DND-41 (cell line): ENCODE measurements at regions not wholly inside any gene's neighbourhood (a gene's known extent, or its start where the extent isn't known, plus 50 kb on each side); places are given as distances from the start of the nearest gene placed in this dataset.

Experiments
- ATAC-seq: fragments of 200-7000 bp; cut with Tn5 transposase; 3 replicates; pipeline ENCODE4 v1.9.1; 2021; ENCODE audit warnings: low read depth; ENCODE audit not compliant: insufficient read depth
- DNase-seq: peaks from one replicate; pipeline ENCODE4 v3.0.0-alpha.2; 2020
- H2AFZ ChIP-seq: 2 replicates; pipeline ENCODE4 v1.6.0; 2012; ENCODE audit warnings: low read depth, low read length
- H3K27ac ChIP-seq: 2 replicates; pipeline ENCODE4 v1.5.1; 2012; ENCODE audit warnings: low read length, inconsistent platforms
- H3K27me3 ChIP-seq: fragments of 200-600 bp; sonication (generic); 2 replicates; pipeline ENCODE4 v1.6.0; 2012; ENCODE audit warnings: low read length, mild to moderate bottlenecking, inconsistent platforms; ENCODE audit not compliant: insufficient read depth, poor library complexity
- H3K36me3 ChIP-seq: 2 replicates; pipeline ENCODE4 v1.5.1; 2012; ENCODE audit warnings: low read length, inconsistent platforms; ENCODE audit not compliant: insufficient read depth
- H3K4me1 ChIP-seq: 2 replicates; pipeline ENCODE4 v1.5.1; 2012; ENCODE audit warnings: mild to moderate bottlenecking, low read length; ENCODE audit not compliant: insufficient read depth
- H3K4me2 ChIP-seq: 2 replicates; pipeline ENCODE4 v1.6.0; 2012; ENCODE audit warnings: mild to moderate bottlenecking, moderate library complexity, low read length, inconsistent platforms; ENCODE audit not compliant: insufficient read depth
- H3K4me3 ChIP-seq, 2 experiments: fragments of 200-600 bp in 1 of 2; shearing (Covaris generic) in 1 of 2; 2 replicates each; pipeline ENCODE4 v1.5.1; 2012 to 2016; ENCODE audit warnings: inconsistent platforms in 2 of 2, low read length in 2 of 2, mild to moderate bottlenecking in 2 of 2, low read depth in 1 of 2, moderate library complexity in 1 of 2
- H3K79me2 ChIP-seq: 2 replicates; pipeline ENCODE4 v1.6.0; 2012; ENCODE audit warnings: low read length, inconsistent platforms; ENCODE audit not compliant: insufficient read depth
- H3K9ac ChIP-seq: 2 replicates; pipeline ENCODE4 v1.6.0; 2012; ENCODE audit warnings: low read depth, mild to moderate bottlenecking, inconsistent platforms, low read length, moderate library complexity
- H3K9me3 ChIP-seq: 2 replicates; pipeline ENCODE4 v1.5.1; 2012; ENCODE audit warnings: low read length, moderate library complexity, mild to moderate bottlenecking, inconsistent platforms; ENCODE audit not compliant: insufficient read depth, severe bottlenecking
- H4K20me1 ChIP-seq: 2 replicates; pipeline ENCODE4 v1.6.0; 2012; ENCODE audit warnings: low read length; ENCODE audit not compliant: insufficient read depth
- EZH2 ChIP-seq: IDR thresholded peaks from 3 replicates; pipeline ENCODE4 v1.6.1; 2012; ENCODE audit warnings: borderline replicate concordance, low read depth, mild to moderate bottlenecking, moderate library complexity, low read length, inconsistent platforms; ENCODE audit not compliant: severe bottlenecking
- TF ChIP-seq, protein P1 (sequence below): IDR thresholded peaks from 2 replicates; pipeline ENCODE4 v1.5.1; 2012; ENCODE audit warnings: borderline replicate concordance, low read length, moderate library complexity, mild to moderate bottlenecking; ENCODE audit not compliant: poor library complexity, severe bottlenecking; ENCODE audit errors: extremely low read depth

DNA sequence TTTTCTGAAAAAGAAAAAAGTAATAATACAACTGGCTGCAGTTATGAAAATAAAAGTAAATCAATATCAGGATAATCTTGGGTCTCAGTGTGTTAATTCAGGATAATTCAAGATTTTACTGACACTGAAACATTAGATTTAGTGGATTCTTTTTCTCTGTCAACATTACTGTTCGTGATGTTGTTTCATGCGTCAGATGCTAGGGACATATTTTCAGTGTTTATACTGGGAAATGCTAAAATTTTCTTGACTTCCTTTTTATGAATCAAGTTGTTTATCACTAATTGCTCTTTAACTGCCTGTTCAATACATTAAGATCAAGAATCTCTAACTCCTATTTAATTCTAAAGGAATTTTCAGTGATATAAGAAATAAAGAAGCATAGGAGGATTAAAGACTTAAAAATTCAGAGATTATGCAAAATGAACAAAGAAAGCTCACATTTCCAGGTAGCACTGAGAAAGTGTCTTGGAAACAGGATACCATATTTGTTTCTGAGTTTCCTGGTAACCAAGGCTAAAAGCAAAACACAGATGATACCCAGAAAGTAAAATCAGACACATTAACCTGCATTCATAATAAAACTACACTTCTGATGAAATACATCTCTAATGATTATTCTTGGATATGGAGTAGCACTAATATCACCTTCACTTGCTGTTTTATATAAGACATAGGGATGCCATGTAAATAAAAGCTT lies 174.0 kb downstream of the ARL4C start:
- Histone ChIP-seq H3K36me3 (no peaks in the 10 kb centered on the region), H3K9ac (no peak overlapping the region), H2AFZ (no peak overlapping the region), H4K20me1 (no peaks in the 10 kb centered on the region), H3K79me2 (no peaks in the 10 kb centered on the region), H3K9me3 (no peaks in the 10 kb centered on the region), H3K4me2 (no peak overlapping the region), H3K4me3 (no peak overlapping the region), H3K27me3 (no peaks in the 10 kb centered on the region), H3K27ac (no peak overlapping the region), H3K4me1 (peaks cover 16% of the 10 kb centered on the region)
- DNase-seq (no peak), ATAC-seq (no peak)
- TF ChIP-seq EZH2: no peak
- TF ChIP-seq, protein P1, sequence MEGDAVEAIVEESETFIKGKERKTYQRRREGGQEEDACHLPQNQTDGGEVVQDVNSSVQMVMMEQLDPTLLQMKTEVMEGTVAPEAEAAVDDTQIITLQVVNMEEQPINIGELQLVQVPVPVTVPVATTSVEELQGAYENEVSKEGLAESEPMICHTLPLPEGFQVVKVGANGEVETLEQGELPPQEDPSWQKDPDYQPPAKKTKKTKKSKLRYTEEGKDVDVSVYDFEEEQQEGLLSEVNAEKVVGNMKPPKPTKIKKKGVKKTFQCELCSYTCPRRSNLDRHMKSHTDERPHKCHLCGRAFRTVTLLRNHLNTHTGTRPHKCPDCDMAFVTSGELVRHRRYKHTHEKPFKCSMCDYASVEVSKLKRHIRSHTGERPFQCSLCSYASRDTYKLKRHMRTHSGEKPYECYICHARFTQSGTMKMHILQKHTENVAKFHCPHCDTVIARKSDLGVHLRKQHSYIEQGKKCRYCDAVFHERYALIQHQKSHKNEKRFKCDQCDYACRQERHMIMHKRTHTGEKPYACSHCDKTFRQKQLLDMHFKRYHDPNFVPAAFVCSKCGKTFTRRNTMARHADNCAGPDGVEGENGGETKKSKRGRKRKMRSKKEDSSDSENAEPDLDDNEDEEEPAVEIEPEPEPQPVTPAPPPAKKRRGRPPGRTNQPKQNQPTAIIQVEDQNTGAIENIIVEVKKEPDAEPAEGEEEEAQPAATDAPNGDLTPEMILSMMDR: no peak

DNA sequence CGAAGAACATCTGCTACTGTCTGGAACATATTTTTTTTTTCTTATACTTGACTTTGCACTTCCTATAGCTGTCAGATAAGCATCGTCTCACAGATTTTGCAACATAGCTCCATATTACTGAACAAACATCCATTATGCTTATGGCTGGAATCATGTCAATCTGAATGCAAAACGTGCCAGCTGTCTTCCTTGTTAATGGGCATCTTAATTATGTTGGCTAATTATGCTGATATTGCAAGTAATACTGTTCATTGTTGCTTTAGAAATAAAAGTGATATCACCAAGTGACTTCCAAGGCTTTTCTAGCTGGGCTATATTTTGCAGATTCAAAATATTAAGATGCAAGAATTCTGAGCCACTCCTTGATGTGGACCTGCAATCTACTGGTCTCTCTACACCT lies 176.8 kb downstream of the ARL4C start:
- no peaks in the 10 kb centered on the region for H3K79me2 ChIP-seq
- H3K9me3 ChIP-seq: no peaks in the 10 kb centered on the region
- H3K9ac ChIP-seq: no peak overlapping the region
- no peak overlapping the region for H3K4me2 ChIP-seq
- peaks cover 4% of the 10 kb centered on the region for H3K4me1 ChIP-seq
- H3K27ac ChIP-seq: no peak overlapping the region
- H2AFZ ChIP-seq: no peak overlapping the region
- ATAC-seq: no peak
- no peak overlapping the region for H3K4me3 ChIP-seq
- no peak for DNase-seq
- H3K36me3 ChIP-seq: no peaks in the 10 kb centered on the region
- no peaks in the 10 kb centered on the region for H3K27me3 ChIP-seq
- TF ChIP-seq, protein P1: no peak
- TF ChIP-seq EZH2: no peak
- no peaks in the 10 kb centered on the region for H4K20me1 ChIP-seq

DNA sequence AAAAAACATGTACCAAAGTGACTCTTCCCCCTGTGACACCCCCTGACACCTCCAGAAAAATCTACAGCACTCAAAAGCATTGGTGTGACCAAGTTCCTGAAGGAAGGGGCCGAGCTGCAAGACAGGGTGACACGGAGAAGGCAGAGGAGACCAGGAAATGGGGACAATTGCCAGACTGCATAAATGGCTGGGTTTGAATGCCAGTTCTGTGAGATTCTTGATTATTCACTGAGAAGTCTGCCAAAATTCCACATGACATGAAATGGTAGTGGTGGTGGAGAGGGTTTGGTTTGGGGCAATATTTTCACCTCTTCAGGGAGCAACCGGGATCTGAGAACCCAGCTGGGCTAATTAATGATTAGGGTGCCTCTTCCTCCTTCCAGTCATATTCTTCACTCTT lies 178.5 kb downstream of the ARL4C start:
- H2AFZ ChIP-seq: peak overlapping the region; percentile 43; the same call in 1 of the 2 replicates
- no peak for ATAC-seq
- H3K4me3 ChIP-seq: no peak overlapping the region
- H3K79me2 ChIP-seq: no peaks in the 10 kb centered on the region
- H3K36me3 ChIP-seq: no peaks in the 10 kb centered on the region
- no peak for TF ChIP-seq EZH2
- TF ChIP-seq, protein P1: no peak
- H3K27me3 ChIP-seq: no peaks in the 10 kb centered on the region
- H3K27ac ChIP-seq: peak overlapping the region; percentile 54; the same call in 1 of the 2 replicates
- H3K4me2 ChIP-seq: no peak overlapping the region
- no peak for DNase-seq
- H3K9ac ChIP-seq: no peak overlapping the region
- peaks cover 4% of the 10 kb centered on the region for H3K4me1 ChIP-seq
- no peaks in the 10 kb centered on the region for H3K9me3 ChIP-seq
- no peaks in the 10 kb centered on the region for H4K20me1 ChIP-seq
